GM12878 (cell line): ENCODE measurements at regions not wholly inside any gene's neighbourhood (a gene's known extent, or its start where the extent isn't known, plus 50 kb on each side); places are given as distances from the start of the nearest gene placed in this dataset.

Experiments
- ATAC-seq: fragments of 200-7000 bp; cut with Tn5 transposase; 3 replicates; pipeline ENCODE4 v1.9.1; 2020; ENCODE audit warnings: mild to moderate bottlenecking, moderate library complexity
- BruUV-seq: library from RNA; stranded (reverse); fragments of 400-500 nt; replicated peaks from 2 replicates; lab custom pipeline; 2021; lab: Mats Ljungman, UMichigan
- CTCF ChIA-PET: fragments of 300-600 bp; sonication (Branson Sonifier 250); formaldehyde crosslinking; extraction: SDS; loops from one replicate; lab custom pipeline; 2021; ENCODE audit warnings: inconsistent platforms; lab: Yijun Ruan, JAX
- POLR2A ChIA-PET: fragments of 350-600 bp; formaldehyde crosslinking; extraction: SDS; loops from one replicate; lab custom pipeline; 2021; ENCODE audit warnings: inconsistent platforms; lab: Charles Lee
- RAD21 ChIA-PET: fragments of 300-600 bp; sonication (Branson Sonifier 250); formaldehyde crosslinking; loops from one replicate; lab custom pipeline; 2023; ENCODE audit warnings: antibody characterized with exemption; ENCODE audit not compliant: unreplicated experiment; lab: Charles Lee
- SMC1A ChIA-PET: fragments of 300-600 bp; sonication (Branson Sonifier 250); formaldehyde crosslinking; loops from one replicate; lab custom pipeline; 2023; ENCODE audit not compliant: unreplicated experiment, uncharacterized antibody; lab: Charles Lee
- DNase-seq: peaks from one replicate; pipeline ENCODE4 v3.0.0-alpha.2; 2011; ENCODE audit warnings: low read depth, low spot score
- FAIRE-seq: peaks from 3 replicates; lab custom pipeline; 2011; peaks lifted over from hg19 to GRCh38; lab: Jason Lieb, UNC
- H2AFZ ChIP-seq: 2 replicates; pipeline ENCODE4 v1.6.0; 2011; ENCODE audit warnings: low read depth, low read length, control low read depth; ENCODE audit not compliant: control insufficient read depth
- H3K27ac ChIP-seq: 2 replicates; pipeline ENCODE4 v1.5.1; 2011; ENCODE audit warnings: control low read depth; ENCODE audit not compliant: control insufficient read depth, insufficient read depth
- H3K27me3 ChIP-seq, 2 experiments: replicated peaks in 1 of 2; 2 replicates each; pipeline versions ENCODE4 v1.6.0 to v1.6.1; 2011; ENCODE audit warnings: low read length in 1 of 2; ENCODE audit not compliant: control insufficient read depth in 2 of 2, insufficient read depth in 2 of 2
- H3K36me3 ChIP-seq, 2 experiments: 2 replicates each; pipeline ENCODE4 v1.5.1; 2011; ENCODE audit warnings: low read length in 1 of 2; ENCODE audit not compliant: control insufficient read depth in 2 of 2, insufficient read depth in 2 of 2
- H3K4me1 ChIP-seq: 2 replicates; pipeline ENCODE4 v1.6.1; 2011; ENCODE audit warnings: mild to moderate bottlenecking, low read length, moderate library complexity, mixed read lengths; ENCODE audit not compliant: control insufficient read depth, insufficient read depth
- H3K4me2 ChIP-seq: 2 replicates; pipeline ENCODE4 v1.6.0; 2011; ENCODE audit warnings: control low read depth; ENCODE audit not compliant: control insufficient read depth, insufficient read depth
- H3K4me3 ChIP-seq: fragments of 200-600 bp; sonication (generic); 2 replicates; pipeline ENCODE4 v1.5.1; 2016
- H3K79me2 ChIP-seq: 2 replicates; pipeline ENCODE4 v1.6.0; 2011; ENCODE audit warnings: low read length; ENCODE audit not compliant: control insufficient read depth, insufficient read depth
- H3K9ac ChIP-seq: 2 replicates; pipeline ENCODE4 v1.8.0; 2011; ENCODE audit warnings: low read length, control low read depth, mixed read lengths; ENCODE audit not compliant: control insufficient read depth, insufficient read depth
- H3K9me3 ChIP-seq: replicated peaks from 3 replicates; pipeline ENCODE4 v1.5.1; 2011; ENCODE audit warnings: mild to moderate bottlenecking, low read length; ENCODE audit not compliant: control insufficient read depth, insufficient read depth
- H4K20me1 ChIP-seq: 2 replicates; pipeline ENCODE4 v1.6.0; 2011; ENCODE audit not compliant: control insufficient read depth, insufficient read depth
- ATF7 ChIP-seq: fragments of 450-650 bp; IDR thresholded peaks from 2 replicates; pipeline ENCODE4 v1.6.1; 2016; ENCODE audit warnings: low read depth, mild to moderate bottlenecking
- CBFB ChIP-seq: IDR thresholded peaks from 2 replicates; pipeline ENCODE4 v1.6.1; 2016; ENCODE audit warnings: antibody characterized with exemption, low read depth
- CHD4 ChIP-seq: fragments of 200-600 bp; sonication (generic); IDR thresholded peaks from 2 replicates; pipeline ENCODE4 v1.6.1; 2016; ENCODE audit warnings: mild to moderate bottlenecking
- E2F4 ChIP-seq: IDR thresholded peaks from 2 replicates; pipeline ENCODE4 v1.6.1; 2012; ENCODE audit warnings: low read depth, low read length, improper control_type of control experiment
- GATAD2B ChIP-seq: fragments of 450-650 bp; conservative IDR thresholded peaks from 2 replicates; pipeline ENCODE4 v1.6.1; 2017; ENCODE audit warnings: low read depth, mild to moderate bottlenecking, moderate library complexity
- IKZF1 ChIP-seq: fragments of 450-650 bp; conservative IDR thresholded peaks from 2 replicates; pipeline ENCODE4 v1.6.1; 2017; ENCODE audit warnings: antibody characterized with exemption, mild to moderate bottlenecking
- KAT2A ChIP-seq: conservative IDR thresholded peaks from 2 replicates; pipeline ENCODE4 v1.6.1; 2011; ENCODE audit warnings: low read depth, low read length; ENCODE audit not compliant: control insufficient read depth
- MEF2A ChIP-seq: IDR thresholded peaks from 2 replicates; pipeline ENCODE4 v1.6.1; 2011; ENCODE audit warnings: low read depth, mild to moderate bottlenecking, low read length, moderate library complexity; ENCODE audit not compliant: insufficient read depth
- NR2C1 ChIP-seq: fragments of 450-650 bp; IDR thresholded peaks from 2 replicates; pipeline ENCODE4 v1.6.1; 2017; ENCODE audit warnings: antibody characterized with exemption, mild to moderate bottlenecking, moderate library complexity
- NR2C2 ChIP-seq: IDR thresholded peaks from 2 replicates; pipeline ENCODE4 v1.6.1; 2011; ENCODE audit warnings: borderline replicate concordance, low read depth; ENCODE audit not compliant: control insufficient read depth, insufficient read length
- PAX5 ChIP-seq: IDR thresholded peaks from 2 replicates; pipeline ENCODE4 v1.6.1; 2011; ENCODE audit warnings: low read depth, low read length, borderline replicate concordance
- SMAD1 ChIP-seq: fragments of 450-650 bp; IDR thresholded peaks from 2 replicates; pipeline ENCODE4 v1.6.1; 2018; ENCODE audit warnings: mild to moderate bottlenecking, low read depth; ENCODE audit not compliant: partially characterized antibody
- USF1 ChIP-seq: IDR thresholded peaks from 2 replicates; pipeline ENCODE4 v1.6.1; 2011; ENCODE audit warnings: borderline replicate concordance, low read depth, mild to moderate bottlenecking, moderate library complexity, mixed read lengths, low read length; ENCODE audit not compliant: insufficient read depth; ENCODE audit errors: extremely low read length
- ZBTB40 ChIP-seq: fragments of 450-650 bp; IDR thresholded peaks from 2 replicates; pipeline ENCODE4 v1.6.1; 2016; ENCODE audit warnings: mild to moderate bottlenecking, moderate library complexity, borderline replicate concordance
- ZNF217 ChIP-seq: fragments of 450-650 bp; IDR thresholded peaks from 2 replicates; pipeline ENCODE4 v1.6.1; 2017; ENCODE audit warnings: antibody characterized with exemption, mild to moderate bottlenecking
- ZNF592 ChIP-seq: fragments of 450-650 bp; IDR thresholded peaks from 2 replicates; pipeline ENCODE4 v1.6.1; 2017; ENCODE audit warnings: mild to moderate bottlenecking, moderate library complexity
- ZSCAN29 ChIP-seq: fragments of 450-650 bp; IDR thresholded peaks from 2 replicates; pipeline ENCODE4 v1.6.1; 2017; ENCODE audit warnings: mild to moderate bottlenecking, moderate library complexity
- in situ Hi-C: fragments of 300-500 bp; cut with MboI; formaldehyde crosslinking; loops from 9 replicates; pipeline ENCODE4 v1.14.3; 2018; ENCODE audit warnings: mixed read lengths
- intact Hi-C: fragments of 100-400 bp; cut with micrococcal nuclease; formaldehyde crosslinking; loops from one replicate; pipeline ENCODE4 v1.14.2; 2022; ENCODE audit not compliant: unreplicated experiment

- H3K9me3 ChIP-seq = no peaks in the 10 kb centered on the region
- H3K4me1 ChIP-seq = no peaks in the 10 kb centered on the region
- SMC1A ChIA-PET = no interaction called here
- no peak for DNase-seq
- CTCF ChIA-PET = no interaction called here
- TF ChIP-seq E2F4 = no peak
- no peak for TF ChIP-seq GATAD2B
- no peak for TF ChIP-seq MEF2A
- no peak for TF ChIP-seq ZBTB40
- TF ChIP-seq KAT2A = no peak
- no peak for TF ChIP-seq PAX5
- no peak for TF ChIP-seq IKZF1
- TF ChIP-seq ZNF217 = no peak
- TF ChIP-seq ZNF592 = no peak
- no peak for TF ChIP-seq CBFB
- no peak for TF ChIP-seq NR2C1
- no peak for TF ChIP-seq NR2C2
- no peak for TF ChIP-seq SMAD1
- no peak for TF ChIP-seq ZSCAN29
- TF ChIP-seq ATF7 = no peak
- no peak for TF ChIP-seq USF1
- no peak for TF ChIP-seq CHD4
- in situ Hi-C loops = no loop called here
- POLR2A ChIA-PET = no interaction called here
- H3K4me2 ChIP-seq = no peak overlapping the region
- H3K27ac ChIP-seq = no peak overlapping the region
- H4K20me1 ChIP-seq = no peaks in the 10 kb centered on the region
- BruUV-seq = no TSS peak
- H3K9ac ChIP-seq = no peak overlapping the region
- no peak for FAIRE-seq
- intact Hi-C loops = loop anchor here (10.0 kb wide), 1 partner anchor 56 kb away; no protein-coding TSS in a partner anchor
- H3K36me3 ChIP-seq = no peaks in the 10 kb centered on the region
- no peaks in the 10 kb centered on the region for H3K27me3 ChIP-seq
- H3K79me2 ChIP-seq = no peaks in the 10 kb centered on the region
- no peak for ATAC-seq
- RAD21 ChIA-PET = no interaction called here
- H2AFZ ChIP-seq = no peak overlapping the region
- H3K4me3 ChIP-seq = no peak overlapping the region
Measured at GRCh38 chr21:18931237-18931636, 527.7 kb upstream of the TMPRSS15 start.
